IMR-90 (cell line): ENCODE measurements at regions not wholly inside any gene's neighbourhood (a gene's known extent, or its start where the extent isn't known, plus 50 kb on each side); places are given as distances from the start of the nearest gene placed in this dataset.

Experiments
- CTCF ChIP-seq: conservative IDR thresholded peaks from 2 replicates; pipeline ENCODE4 v1.5.1; 2012; ENCODE audit warnings: mild to moderate bottlenecking, low read depth, low read length, improper control_type of control experiment
- NFE2L2 ChIP-seq: fragments of 150-350 bp; IDR thresholded peaks from 2 replicates; pipeline ENCODE4 v1.6.1; 2016; ENCODE audit warnings: low read depth, mild to moderate bottlenecking, low read length
- POLR2A ChIP-seq: IDR thresholded peaks from 2 replicates; pipeline ENCODE4 v1.6.1; 2012; ENCODE audit warnings: mild to moderate bottlenecking, low read depth, low read length
- RAD21 ChIP-seq: IDR thresholded peaks from 2 replicates; pipeline ENCODE4 v1.6.1; 2012; ENCODE audit warnings: low read length, improper control_type of control experiment
- RFX5 ChIP-seq: IDR thresholded peaks from 2 replicates; pipeline ENCODE4 v1.8.0; 2012; ENCODE audit warnings: low read depth, mild to moderate bottlenecking, low read length, moderate library complexity

DNA sequence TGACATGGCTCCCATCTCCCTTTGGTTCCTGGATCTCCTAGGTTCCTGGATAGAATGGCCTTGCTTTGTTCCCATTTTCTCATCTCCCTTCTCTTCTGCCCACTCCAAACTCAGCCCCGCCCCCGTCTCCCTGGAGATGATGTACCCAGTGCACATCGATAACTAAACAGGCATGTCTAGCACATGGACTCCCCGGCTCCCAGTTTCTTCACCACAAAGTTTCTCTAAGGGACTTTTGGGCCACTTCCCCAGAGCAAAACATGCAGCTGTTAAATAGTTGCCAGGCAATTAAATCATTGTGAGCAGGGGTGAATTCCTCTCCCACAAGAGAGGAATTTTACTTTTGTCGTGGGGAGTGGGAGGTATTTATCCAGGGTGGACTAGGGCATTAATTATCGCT, 259.0 kb downstream of the GADD45G start:
- no peak for TF ChIP-seq RAD21
- no peak for TF ChIP-seq POLR2A
- no peak for TF ChIP-seq CTCF
- no peak for TF ChIP-seq RFX5
- no peak for TF ChIP-seq NFE2L2
